GM18907 (cell line): ENCODE measurements at regions not wholly inside any gene's neighbourhood (a gene's known extent, or its start where the extent isn't known, plus 50 kb on each side); places are given as distances from the start of the nearest gene placed in this dataset.

Experiments used
- ATAC-seq: cut with Tn5 transposase; IDR thresholded peaks from one replicate; pipeline ENCODE4 v1.9.1; 2021; ENCODE audit warnings: mild to moderate bottlenecking, moderate library complexity; ENCODE audit not compliant: unreplicated experiment

DNA sequence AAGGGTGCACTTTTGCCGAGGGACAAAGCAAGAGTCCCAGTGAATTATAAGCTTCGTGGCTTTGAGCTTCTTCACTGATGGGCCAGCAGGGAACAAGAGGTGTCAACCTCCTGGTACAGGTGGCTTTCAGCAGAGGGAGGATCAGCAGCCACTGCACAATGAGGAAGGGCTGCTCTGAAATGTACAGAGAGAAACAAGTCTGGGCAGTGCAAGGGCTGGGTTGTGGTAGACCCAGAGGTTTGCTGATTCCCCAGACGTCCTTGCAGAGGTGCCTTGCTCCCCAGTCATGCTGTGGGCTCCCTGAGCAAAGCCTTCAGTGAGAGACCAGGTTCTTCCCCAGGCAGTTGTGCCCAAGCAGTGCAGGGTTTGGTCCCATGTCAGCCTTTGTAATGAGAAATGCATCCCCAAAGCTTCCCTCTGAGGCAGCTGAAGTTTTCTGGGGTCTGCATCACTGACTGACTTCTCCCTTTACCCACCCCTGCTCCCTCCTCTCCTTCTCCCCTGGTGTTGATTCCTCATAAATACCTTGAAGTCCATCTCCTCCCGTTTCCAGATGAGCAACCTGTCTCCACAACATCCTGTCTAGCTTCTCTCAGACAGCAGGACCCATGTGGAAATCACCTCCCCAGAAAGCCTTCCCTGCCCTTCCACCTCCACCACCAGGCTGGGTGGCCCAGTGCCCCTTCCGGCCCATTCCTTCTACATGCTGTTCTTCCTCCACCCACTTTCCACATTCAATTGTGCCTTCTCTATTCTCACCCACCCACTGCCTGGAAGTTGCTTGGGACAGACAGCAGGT lies 599.6 kb upstream of the ADAMTS16 start:
- ATAC-seq = no peak

DNA sequence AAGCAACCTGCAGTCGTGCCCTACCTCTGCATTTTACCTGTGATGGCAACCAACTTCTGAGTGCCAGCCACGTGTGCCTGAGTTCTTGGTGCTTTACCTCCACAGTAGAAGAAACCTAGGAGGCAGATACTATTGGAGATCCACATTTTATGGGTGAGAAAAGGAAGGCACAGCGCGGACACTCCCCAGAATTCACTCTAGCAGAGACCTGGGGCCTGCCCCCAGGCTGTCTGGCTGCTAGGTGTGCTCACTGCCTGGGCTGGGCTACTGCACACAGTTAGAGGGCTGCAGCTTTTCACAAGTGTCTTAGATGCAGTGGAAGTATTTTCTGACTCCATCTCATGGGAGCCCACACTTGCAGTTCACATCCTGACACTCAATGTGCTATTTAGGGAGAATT lies 598.8 kb upstream of the ADAMTS16 start:
- no peak for ATAC-seq

DNA sequence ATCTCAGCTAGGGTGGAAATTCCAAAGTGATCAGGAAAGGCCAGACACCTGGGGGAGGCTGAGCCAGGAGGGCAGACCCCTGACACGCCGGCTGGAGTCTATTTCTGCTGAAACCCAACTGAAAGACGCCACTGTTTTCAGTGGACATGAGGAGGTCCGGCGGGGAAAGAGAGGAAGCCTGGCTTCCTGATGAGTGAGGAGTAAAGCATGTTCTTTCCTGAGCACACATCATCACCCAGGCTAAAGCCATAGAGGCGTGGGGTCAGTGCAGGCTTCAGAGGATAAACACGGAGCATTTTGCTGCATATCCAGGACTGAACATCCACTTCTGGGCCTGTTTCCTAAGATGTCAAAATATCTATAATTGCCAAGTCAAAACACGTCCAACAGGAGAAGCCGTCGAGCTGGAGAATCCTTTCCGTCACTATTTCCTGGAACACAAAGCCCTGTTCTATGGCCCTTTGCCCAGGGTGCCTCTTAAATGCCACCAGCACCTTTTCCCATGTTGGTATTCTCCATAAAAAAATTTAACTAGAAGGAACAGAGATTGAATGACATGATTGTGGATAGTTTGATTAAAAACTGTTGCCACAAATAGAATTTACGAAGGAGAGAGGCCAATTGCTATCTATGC lies 597.9 kb upstream of the ADAMTS16 start:
- no peak for ATAC-seq

DNA sequence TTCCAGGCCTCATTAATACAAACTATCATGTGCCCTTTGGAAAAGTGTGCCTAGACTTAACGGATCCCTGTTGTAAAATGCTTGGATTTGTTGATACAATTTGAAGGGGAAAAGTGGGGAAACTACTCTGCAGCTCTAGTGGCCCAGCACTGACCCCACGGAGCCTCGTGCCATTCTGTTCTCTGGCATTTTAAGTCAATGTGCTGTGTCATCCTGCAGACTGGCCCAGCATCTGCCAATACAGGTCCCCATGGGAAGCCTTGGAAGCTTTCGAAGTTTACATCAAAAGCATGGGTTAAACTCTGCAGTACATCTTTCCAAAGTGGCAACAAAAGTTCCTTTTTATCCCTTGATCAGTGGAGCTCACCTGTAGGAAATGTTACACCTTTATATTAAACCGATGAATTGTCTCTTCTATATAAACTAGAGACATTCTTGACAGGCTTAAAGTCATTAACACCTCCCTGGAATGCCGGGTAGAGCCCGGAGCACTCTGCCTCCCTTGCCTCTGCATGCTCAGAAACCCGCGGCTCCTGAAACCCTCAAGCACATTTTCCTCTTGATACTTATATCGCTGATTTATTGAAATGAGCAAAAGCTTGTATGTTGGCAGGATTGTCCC lies 596.0 kb upstream of the ADAMTS16 start:
- no peak for ATAC-seq

DNA sequence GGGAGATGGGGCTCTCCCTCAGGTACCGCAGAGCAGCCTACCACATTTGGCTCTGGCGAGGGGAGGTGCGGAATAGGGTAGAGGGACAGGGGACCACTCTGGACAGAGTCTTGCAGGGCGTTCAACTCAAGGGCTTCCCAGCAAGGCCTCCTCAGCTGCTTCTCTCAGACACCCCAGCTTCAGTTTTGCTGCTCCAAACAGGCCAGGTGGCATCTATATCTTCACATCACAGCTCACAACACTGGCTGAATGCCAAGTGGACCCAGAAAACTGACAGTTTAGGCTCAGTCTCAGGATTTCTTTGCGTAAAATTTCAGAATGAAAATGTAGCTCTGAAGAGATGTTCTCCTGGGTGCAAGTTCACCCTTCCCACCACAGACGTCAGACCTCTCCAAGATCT lies 592.6 kb upstream of the ADAMTS16 start:
- no peak for ATAC-seq

DNA sequence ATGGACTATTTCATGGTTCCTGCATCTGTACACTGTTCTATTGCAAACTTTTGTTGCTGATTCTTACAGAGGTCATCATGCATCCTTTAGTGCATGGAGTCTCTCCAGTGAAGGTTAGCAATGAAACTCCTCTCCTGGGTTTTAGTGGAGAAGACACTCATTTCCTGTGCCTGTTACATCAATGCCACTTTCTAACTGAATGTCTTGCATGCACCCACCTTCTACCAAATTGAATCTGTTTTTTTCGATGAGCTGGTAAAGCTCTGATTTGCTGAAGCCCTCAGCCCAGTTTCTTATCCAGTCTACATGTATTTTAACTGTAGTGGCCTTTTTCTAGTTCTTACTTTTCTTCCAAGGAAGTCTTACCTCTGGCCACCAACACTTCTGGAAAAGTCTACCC lies 591.8 kb upstream of the ADAMTS16 start:
- no peak for ATAC-seq

DNA sequence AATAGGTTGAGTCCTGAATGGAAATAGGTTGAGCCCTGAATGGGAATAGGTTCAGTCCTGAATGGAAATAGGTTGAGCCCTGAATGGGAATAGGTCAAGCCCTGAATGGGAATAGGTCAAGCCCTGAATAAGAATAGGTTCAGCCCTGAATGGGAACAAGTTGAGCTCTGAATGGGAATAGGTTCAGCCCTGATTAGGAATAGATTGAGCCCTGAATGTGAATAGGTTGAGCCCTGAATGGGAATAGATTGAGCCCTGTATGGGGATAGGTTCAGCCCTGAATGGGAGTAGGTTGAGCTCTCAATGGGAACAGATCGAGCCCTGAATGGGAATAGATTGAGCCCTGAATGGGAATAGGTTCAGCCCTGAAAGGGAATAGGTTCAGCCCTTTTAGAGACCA lies 590.8 kb upstream of the ADAMTS16 start:
- no peak for ATAC-seq

DNA sequence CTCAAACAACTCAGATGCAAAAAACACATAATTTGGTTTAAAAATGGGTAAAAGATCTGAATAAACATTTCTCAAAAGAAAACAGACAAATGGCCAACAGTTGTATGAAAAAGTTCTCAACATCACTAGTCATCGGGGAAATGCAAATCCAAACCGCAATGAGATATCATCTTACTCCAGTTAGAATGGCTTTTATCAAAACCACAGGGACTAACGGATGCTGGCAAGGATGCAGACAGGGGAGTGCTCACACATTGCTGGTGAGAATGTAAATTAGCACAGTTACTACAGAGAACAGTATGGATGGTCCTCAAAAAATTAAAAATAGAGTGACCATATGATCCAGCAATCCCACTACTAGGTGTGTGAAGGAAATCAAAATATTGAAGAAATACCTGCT lies 589.1 kb upstream of the ADAMTS16 start:
- ATAC-seq = no peak

DNA sequence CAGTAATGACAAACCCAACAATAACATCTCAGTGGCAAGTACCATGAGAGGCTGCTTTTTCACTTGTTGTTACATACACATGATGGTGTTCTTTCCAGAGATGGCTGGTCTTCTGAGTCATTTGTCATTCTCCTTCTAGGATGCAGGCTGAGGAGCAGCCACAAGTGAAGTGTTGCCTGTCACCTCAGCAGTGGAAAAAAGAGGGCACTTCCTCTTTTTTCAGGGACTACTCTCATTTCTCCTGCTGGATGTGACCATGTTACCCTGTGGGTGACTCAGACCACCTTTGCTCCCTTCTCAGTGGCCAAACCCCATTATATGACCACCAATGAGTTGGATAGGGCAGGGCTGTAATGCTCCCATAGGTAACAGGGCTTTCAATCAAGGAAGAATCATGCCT lies 587.0 kb upstream of the ADAMTS16 start:
- no peak for ATAC-seq

DNA sequence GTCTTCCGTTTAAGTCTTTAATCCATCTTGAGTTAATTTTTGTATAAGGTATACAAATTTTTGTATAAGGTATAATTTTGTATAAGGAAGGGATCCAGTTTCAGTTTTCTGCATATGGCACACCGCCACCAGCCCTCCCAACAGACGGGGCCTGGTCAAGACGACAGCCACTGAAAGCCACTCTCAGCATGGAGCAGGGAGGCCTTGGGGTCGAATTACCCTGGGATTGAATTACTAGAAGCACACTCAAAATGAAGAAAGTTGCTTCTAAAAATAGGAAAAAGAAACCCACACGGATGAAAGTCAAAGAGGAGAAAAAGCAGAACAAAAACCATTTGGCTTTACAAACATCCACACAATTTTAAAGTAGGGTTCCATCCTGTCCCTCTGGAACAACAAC lies 586.2 kb upstream of the ADAMTS16 start:
- no peak for ATAC-seq

DNA sequence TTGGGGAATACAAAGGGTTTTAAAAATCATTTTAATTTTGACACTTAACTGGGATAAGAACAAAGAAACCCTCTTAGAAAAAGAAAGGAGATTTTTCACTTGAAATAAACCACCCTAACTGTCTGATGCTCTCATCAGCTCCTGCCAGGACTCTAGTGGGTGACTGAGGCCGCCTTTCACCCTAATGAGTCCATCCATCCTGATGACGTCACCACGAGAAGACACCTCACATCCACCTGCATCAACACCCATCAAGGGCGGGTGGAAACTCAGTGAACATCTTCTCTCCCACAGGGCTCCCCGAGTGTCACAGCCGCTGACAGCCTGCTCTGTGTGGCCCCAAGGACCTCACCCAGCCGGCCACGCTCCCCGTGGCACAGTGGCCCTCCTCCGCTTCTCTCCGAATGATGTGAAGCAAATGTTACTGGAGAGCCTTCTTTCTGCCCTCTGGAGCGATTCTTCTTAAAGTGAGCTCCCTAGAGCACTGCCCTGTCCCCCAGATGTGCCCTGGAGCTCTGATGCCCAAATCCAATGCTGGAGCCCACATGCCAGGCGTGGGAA lies 584.3 kb upstream of the ADAMTS16 start:
- no peak for ATAC-seq

DNA sequence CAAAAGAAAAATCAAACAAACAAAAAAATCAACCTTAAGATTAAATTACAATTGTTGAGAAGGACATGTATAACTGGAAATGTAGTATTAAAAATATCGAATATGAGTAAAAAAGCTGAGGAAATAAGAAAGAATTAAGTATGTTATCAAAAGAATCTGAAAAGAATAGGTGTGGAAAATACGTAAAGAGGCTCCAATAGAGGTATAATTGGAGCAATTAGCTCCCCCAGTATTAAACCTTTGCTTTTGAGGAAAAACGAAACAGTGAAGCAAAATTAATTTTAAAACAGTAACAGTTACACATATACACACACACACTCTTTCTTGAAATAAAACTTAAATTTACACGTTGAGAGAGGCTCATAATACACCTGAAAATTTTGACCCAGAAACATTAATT lies 578.7 kb upstream of the ADAMTS16 start:
- no peak for ATAC-seq

DNA sequence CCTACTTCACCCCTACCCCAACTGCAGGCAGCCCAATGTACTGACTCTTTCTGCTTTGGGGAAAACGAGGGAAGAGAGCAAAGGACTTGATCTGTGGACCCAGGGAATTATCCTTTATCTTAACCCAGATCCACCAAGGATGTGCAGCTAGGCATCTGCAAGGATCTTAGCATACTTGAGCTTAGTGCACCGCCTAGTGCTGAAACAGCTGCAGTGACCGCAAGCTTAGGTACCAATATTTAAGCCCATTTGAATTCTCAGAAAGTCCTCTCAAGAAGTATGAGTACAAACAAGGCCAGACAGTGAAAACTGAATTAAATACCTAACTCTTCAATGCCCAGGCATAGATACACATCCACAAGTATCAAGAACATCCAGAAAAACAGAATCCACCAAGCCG lies 576.7 kb upstream of the ADAMTS16 start:
- ATAC-seq = no peak

DNA sequence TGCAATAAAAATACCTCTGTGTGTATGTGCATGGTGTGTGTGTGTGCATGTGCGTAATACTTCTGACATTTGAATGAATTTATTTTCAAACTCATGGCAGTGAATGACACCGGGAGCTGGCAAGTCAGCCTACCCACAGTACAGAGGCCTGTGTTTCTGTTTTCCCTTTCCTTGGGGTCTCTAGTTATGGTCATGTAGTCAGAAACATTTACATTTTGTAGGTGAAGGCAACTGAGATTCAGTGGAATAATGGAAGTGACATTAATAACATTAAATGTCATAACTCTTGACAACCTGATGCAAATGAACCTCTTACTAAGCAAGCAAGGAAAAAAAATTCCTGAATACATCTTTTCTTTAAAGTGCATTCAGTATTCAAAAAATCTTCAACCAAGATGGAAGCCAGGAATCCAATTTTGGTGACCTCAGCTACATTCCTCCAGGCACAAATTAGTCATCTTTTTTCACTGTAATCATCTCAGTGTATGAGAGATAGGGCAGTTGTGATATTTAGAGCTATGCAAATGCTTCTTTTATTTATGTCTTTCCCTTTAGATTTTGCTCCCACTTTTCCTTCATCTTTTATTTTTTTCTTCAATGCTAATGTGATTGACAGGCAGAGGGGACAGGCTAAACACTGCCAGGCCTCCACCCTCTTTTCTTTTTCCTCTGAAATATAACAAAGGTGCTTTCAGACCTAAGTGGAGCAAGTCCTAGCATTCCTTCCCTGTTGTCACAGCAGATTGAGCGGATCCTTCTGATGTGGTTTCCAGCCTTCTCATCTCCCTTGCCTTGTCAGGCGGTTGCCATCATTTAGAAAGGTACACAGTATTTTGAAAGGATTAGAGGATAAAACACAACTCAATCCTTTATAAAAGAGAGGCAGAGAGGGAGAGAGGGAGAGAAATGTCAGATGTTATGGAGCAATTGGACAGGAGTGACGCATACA lies 569.8 kb upstream of the ADAMTS16 start:
- no peak for ATAC-seq

DNA sequence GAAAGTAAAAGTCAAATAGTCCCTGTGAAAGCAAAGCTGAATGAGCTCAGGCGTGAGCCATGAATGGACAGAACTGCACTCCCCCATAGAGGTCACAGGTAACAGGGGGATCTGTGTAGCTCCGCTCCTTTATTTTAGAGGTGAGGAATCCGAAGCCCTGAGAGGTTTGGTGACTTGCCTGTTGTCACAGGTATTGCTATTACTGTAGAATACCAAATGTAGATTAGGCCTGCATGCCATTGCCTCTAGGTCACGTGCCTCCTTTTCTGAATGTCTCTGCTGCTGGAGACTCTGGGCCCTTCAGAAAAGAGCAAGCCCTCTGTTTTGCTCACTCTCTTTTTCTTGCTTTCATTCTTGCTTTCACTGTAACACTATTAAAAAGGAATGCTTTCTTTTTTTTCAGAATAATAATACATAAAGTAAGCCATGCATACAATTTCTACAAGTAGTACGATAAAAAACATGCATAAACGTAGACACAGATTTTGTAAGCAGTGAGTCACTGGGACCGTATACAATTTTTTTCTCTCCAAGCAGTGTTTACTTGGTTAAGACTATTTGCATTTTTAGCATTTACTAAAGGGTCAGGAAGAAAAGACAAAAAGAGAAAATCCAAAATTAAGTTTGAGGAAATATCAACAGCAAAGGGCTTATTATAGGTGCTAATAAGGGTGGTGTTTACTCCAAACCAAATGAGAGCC lies 568.7 kb upstream of the ADAMTS16 start:
- no peak for ATAC-seq

DNA sequence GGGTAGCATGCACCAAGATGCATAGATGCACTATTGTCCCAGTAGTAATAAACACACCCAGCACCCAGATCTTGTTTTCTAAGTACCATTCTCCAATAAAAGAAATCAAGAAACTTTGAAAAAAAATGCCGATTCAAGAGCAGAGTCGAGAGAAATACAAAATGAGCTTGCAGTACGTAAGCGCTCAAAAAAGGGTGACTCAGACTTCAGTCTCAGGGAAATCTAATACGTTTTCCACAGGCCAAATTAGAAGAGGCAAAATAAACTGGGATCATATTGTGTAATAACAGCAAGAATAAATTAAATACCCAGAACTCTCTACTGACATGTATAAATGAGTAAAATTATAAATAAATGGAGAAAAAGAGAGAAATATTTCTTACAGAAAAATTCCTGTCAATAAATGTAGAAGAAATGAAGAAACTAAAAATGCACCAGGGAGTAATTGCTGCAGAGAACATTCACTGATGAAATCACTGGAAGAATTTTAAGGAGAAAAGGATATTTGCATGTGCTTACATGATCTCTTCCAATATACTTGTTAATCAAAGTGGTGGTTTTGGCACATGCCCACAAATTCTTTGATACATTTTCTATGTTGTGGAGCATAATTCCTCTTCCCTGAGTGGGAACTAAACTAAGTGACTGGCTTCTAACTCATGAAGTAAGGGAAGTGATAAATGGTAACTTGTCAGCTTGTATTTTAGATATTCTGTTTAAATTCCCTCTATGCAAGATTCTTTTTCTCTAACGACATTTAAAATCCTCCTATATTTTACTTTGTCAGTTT lies 567.6 kb upstream of the ADAMTS16 start:
- ATAC-seq = no peak

DNA sequence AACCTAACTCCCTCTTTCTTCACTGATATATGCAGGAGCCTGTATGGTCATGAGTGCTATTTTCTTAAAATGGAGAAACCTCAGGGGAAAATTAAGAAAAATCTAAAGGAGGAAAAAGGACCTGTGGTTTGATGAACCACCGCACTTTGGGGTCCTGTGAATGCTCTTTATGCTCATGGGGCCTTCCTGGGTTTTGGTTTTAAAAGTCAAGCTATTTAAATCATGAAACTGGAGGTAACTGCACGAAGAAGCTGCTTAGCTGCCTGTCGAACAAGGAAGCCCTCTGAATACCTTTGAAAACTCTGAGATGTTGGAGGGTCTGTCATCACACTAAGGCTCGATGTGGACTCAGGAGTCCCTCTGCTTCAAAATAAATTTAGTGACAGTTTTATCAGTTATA lies 564.5 kb upstream of the ADAMTS16 start:
- ATAC-seq = no peak

DNA sequence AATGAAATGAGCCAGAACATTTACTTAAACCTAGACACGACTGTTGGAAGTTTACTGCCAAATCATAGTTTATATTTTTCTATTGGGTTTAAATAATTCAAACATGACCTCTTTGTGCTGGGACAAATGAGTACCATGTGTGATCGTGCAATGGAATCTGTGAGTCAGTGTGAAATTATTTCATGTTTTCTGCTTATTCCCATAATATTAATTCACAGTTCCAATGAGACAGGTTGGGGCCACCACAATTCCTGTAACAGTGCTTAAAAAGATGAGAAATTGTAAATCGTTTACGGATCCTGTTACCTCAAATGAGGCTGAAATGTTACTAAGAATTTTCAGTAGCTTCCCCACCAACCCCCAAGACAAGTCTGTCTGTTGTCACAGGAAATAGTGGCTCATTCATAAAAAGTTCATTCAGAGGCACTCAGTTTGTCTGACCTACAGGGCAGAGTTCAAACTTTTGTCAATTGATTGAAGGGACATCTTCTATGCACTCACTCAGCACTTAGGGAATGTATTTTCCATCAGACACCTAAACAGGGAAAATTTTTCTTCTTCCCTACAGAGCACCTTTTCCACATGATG lies 563.9 kb upstream of the ADAMTS16 start:
- no peak for ATAC-seq

DNA sequence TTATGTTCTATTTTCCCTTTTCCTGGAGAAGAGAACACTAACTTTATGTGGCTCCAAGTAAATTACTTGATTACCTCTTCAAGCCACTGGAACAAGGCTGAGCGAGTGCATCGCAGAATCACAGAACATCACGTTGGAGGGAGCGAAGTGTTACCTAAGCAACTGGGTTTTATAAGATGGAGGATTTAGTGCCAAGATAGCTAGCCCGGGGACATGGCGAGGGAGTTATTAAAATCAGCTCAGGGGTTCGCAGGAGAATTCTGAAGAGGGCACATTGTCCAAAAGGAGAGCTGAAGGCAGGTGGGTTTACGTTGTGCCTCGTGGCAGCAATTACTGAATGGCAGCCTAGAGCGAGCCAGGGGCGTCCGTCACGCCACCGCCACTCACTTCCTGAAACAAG lies 563.2 kb upstream of the ADAMTS16 start:
- ATAC-seq = no peak
